B cell (primary cell): ENCODE measurements at regions not wholly inside any gene's neighbourhood (a gene's known extent, or its start where the extent isn't known, plus 50 kb on each side); places are given as distances from the start of the nearest gene placed in this dataset.

Experiments used
- ATAC-seq: fragments of 200-7000 bp; cut with Tn5 transposase; one replicate; pipeline ENCODE4 v1.10.0; 2021; ENCODE audit warnings: low read depth, mild to moderate bottlenecking, moderate number of reproducible peaks, moderate library complexity
- CTCF ChIA-PET: fragments of 350-600 bp; sonication (Branson Sonifier 250); formaldehyde crosslinking; loops from one replicate; lab custom pipeline; 2021; ENCODE audit warnings: antibody characterized with exemption, inconsistent platforms; lab: Charles Lee
- POLR2A ChIA-PET: fragments of 350-600 bp; sonication (Branson Sonifier 250); formaldehyde crosslinking; loops from one replicate; lab custom pipeline; 2021; ENCODE audit warnings: antibody characterized with exemption; lab: Charles Lee
- DNase-seq: peaks from one replicate; pipeline ENCODE4 v3.0.0; 2013
- H2AFZ ChIP-seq: 2 replicates; pipeline ENCODE4 v1.6.1; 2012; ENCODE audit warnings: mild to moderate bottlenecking, low read depth, low read length; ENCODE audit not compliant: insufficient read depth, poor library complexity, severe bottlenecking
- H3K27ac ChIP-seq, 2 donors: 1 replicate in 1 of 2; 2 replicates in 1 of 2; pipeline ENCODE4 v1.5.1; 2012 to 2013; ENCODE audit warnings: low read length in 2 of 2, mild to moderate bottlenecking in 2 of 2, moderate library complexity in 1 of 2
- H3K27me3 ChIP-seq, 4 experiments: fragments of 200-600 bp in 1 of 4; sonication (generic) in 1 of 4; replicated peaks in 1 of 4; 1 replicate in 2 of 4; 2 replicates in 2 of 4; pipeline versions ENCODE4 v1.6.1 to v1.7.0; 2013 to 2016; ENCODE audit warnings: low read length in 3 of 4, mild to moderate bottlenecking in 2 of 4, mixed read lengths in 1 of 4, moderate library complexity in 1 of 4; ENCODE audit not compliant: insufficient read depth in 4 of 4, control insufficient read depth in 3 of 4; ENCODE audit errors: control extremely low read depth in 1 of 4
- H3K36me3 ChIP-seq, 2 experiments: replicated peaks in 1 of 2; 1 replicate in 1 of 2; 2 replicates in 1 of 2; pipeline versions ENCODE4 v1.6.1 to v1.7.1; 2013; ENCODE audit warnings: low read length in 1 of 2; ENCODE audit not compliant: insufficient read depth in 2 of 2, control insufficient read depth in 1 of 2; ENCODE audit errors: control extremely low read depth in 1 of 2, extremely low read depth in 1 of 2
- H3K4me1 ChIP-seq, 2 donors: fragments of 200-600 bp in 1 of 2; sonication (generic) in 1 of 2; 1 replicate in 1 of 2; 2 replicates in 1 of 2; pipeline versions ENCODE4 v1.5.1 to v1.6.1; 2013 to 2017; ENCODE audit warnings: low read length in 2 of 2; ENCODE audit not compliant: control insufficient read depth in 2 of 2, insufficient read depth in 2 of 2
- H3K4me2 ChIP-seq: replicated peaks from 2 replicates; pipeline ENCODE3; 2012; ENCODE audit warnings: mild to moderate bottlenecking, low read depth, low read length; ENCODE audit not compliant: poor library complexity, severe bottlenecking
- H3K4me3 ChIP-seq, 5 experiments: fragments of 200-600 bp in 1 of 5; sonication (generic) in 1 of 5; 1 replicate in 3 of 5; 2 replicates in 2 of 5; pipeline versions ENCODE4 v1.5.1 to v1.7.0; 2011 to 2016; ENCODE audit warnings: low read length in 4 of 5, mild to moderate bottlenecking in 4 of 5, low read depth in 2 of 5, control low read depth in 1 of 5, moderate library complexity in 1 of 5; ENCODE audit not compliant: insufficient read depth in 1 of 5; ENCODE audit errors: control extremely low read depth in 1 of 5, extremely low read depth in 1 of 5
- H3K79me2 ChIP-seq: fragments of 200-600 bp; sonication (generic); one replicate; pipeline ENCODE4 v1.6.0; 2016; ENCODE audit warnings: low read length; ENCODE audit not compliant: control insufficient read depth, insufficient read depth
- H3K9ac ChIP-seq: fragments of 200-600 bp; sonication (generic); 2 replicates; pipeline ENCODE4 v1.6.1; 2017; ENCODE audit warnings: mild to moderate bottlenecking, low read length, moderate library complexity
- H3K9me3 ChIP-seq, 3 donors: one replicate each; pipeline versions ENCODE4 v1.6.1 to v1.7.1; 2013; ENCODE audit warnings: low read length in 2 of 3; ENCODE audit not compliant: control insufficient read depth in 2 of 3, insufficient read depth in 1 of 3; ENCODE audit errors: control extremely low read depth in 1 of 3
- H4K20me1 ChIP-seq: 2 replicates; pipeline ENCODE4 v1.6.0; 2012; ENCODE audit warnings: mild to moderate bottlenecking, low read length; ENCODE audit not compliant: insufficient read depth, control insufficient read depth, poor library complexity, severe bottlenecking
- H3K27ac Mint-ChIP-seq: one replicate; pipeline ENCODE4 v1.8.0; 2021; ENCODE audit warnings: mixed read lengths
- H3K27me3 Mint-ChIP-seq: one replicate; pipeline ENCODE4 v1.8.0; 2021; ENCODE audit warnings: mixed read lengths
- H3K4me1 Mint-ChIP-seq: one replicate; pipeline ENCODE4 v1.8.0; 2021; ENCODE audit warnings: mixed read lengths
- H3K4me3 Mint-ChIP-seq: one replicate; pipeline ENCODE4 v1.8.0; 2021; ENCODE audit warnings: mixed read lengths
- H3K9me3 Mint-ChIP-seq: one replicate; pipeline ENCODE4 v1.8.0; 2022; ENCODE audit warnings: mixed read lengths; ENCODE audit not compliant: insufficient read depth
- EZH2 ChIP-seq: IDR thresholded peaks from 2 replicates; pipeline ENCODE4 v1.6.1; 2012; ENCODE audit warnings: borderline replicate concordance, low read depth, mild to moderate bottlenecking, moderate library complexity, low read length; ENCODE audit not compliant: insufficient read depth, poor library complexity, severe bottlenecking
- WGBS: methylation state at CpG from one replicate; pipeline ENCODE4 v1.1.5; 2013; ENCODE audit warnings: missing lambda C conversion rate; ENCODE audit not compliant: insufficient coverage; 5-methylcytosine and 5-hydroxymethylcytosine counted together
- intact Hi-C: fragments of 100-400 bp; cut with micrococcal nuclease; formaldehyde crosslinking; loops from one replicate; pipeline ENCODE4 v1.10.0; 2022
- TF ChIP-seq, protein P1 (sequence below): fragments of 200-600 bp; IDR thresholded peaks from one replicate; pipeline ENCODE4 v1.8.0; 2022; ENCODE audit warnings: antibody characterized with exemption, mild to moderate bottlenecking

DNA sequence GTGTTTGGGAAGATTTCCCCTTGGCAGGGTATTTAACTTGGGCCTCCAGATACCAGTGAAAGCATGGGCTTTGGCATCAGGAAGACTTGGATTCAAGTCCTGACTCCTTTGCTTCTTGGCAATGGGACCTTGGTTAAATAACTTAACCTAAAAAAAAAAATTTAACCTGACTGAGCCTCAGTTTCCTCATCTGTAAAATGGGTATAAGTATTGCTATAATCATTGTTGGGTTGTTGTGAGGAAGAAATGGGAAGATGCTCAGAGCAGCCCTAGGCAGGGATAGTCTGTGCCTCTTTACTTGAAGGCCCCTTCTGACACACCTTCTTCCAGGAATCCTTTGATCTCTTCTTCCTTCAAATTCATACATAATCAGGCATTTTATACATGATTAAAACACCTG lies 70.3 kb downstream of the ZCCHC12 start:
- H3K4me2 ChIP-seq, result no peak overlapping the region
- TF ChIP-seq EZH2, result no peak
- TF ChIP-seq, protein P1, sequence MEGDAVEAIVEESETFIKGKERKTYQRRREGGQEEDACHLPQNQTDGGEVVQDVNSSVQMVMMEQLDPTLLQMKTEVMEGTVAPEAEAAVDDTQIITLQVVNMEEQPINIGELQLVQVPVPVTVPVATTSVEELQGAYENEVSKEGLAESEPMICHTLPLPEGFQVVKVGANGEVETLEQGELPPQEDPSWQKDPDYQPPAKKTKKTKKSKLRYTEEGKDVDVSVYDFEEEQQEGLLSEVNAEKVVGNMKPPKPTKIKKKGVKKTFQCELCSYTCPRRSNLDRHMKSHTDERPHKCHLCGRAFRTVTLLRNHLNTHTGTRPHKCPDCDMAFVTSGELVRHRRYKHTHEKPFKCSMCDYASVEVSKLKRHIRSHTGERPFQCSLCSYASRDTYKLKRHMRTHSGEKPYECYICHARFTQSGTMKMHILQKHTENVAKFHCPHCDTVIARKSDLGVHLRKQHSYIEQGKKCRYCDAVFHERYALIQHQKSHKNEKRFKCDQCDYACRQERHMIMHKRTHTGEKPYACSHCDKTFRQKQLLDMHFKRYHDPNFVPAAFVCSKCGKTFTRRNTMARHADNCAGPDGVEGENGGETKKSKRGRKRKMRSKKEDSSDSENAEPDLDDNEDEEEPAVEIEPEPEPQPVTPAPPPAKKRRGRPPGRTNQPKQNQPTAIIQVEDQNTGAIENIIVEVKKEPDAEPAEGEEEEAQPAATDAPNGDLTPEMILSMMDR, result no peak
- no peaks in the 10 kb centered on the region for H3K79me2 ChIP-seq
- H3K27ac ChIP-seq, result no peak overlapping the region
- no peak overlapping the region for H3K9ac ChIP-seq
- no peaks in the 10 kb centered on the region for H3K9me3 ChIP-seq
- no peaks in the 10 kb centered on the region for H3K4me1 ChIP-seq
- Mint-ChIP-seq H3K27me3 (no peaks in the 10 kb centered on the region), H3K4me3 (no peak overlapping the region), H3K9me3 (no peaks in the 10 kb centered on the region), H3K4me1 (peaks cover 5% of the 10 kb centered on the region), H3K27ac (no peak overlapping the region)
- no peak for ATAC-seq
- ChIA-PET CTCF (no interaction called here), POLR2A (no interaction called here)
- H3K36me3 ChIP-seq, result no peaks in the 10 kb centered on the region
- no peak overlapping the region for H3K4me3 ChIP-seq
- no peak for DNase-seq
- intact Hi-C loops, result no loop called here
- H2AFZ ChIP-seq, result no peak overlapping the region
- H3K27me3 ChIP-seq, result no peaks in the 10 kb centered on the region
- H4K20me1 ChIP-seq, result no peaks in the 10 kb centered on the region

DNA sequence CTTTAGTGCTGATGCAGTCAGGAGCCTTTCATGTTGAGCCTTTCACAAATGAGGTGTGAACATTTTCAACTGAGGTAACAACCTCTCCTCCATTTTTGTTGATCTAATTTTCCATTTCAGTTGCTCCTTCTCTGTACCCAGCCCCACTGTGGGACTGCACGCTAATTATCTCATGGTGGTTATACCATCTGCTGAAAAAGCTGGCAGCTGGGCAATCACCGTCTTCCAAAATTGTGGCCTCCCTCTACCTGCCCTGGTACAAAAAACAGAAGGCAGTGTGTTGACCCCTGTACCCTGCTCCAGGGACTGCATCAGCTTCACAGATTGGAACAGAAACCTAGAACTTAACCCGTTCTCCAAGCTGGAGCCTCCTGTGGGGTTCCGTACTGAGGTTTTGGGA lies 72.4 kb upstream of the LONRF3 start:
- no peak overlapping the region for H3K27ac Mint-ChIP-seq
- H3K4me1 Mint-ChIP-seq, result peaks cover 49% of the 10 kb centered on the region
- WGBS, result 100% methylated on average over 1 of the region's 4 CpGs

More for the DNA sequence above, 72.4 kb upstream of the LONRF3 start:
- H3K27me3 Mint-ChIP-seq, result no peaks in the 10 kb centered on the region
- peaks cover 25 to 35% of the 10 kb centered on the region in 2 donors for H3K4me1 ChIP-seq
- H2AFZ ChIP-seq, result no peak overlapping the region
- ATAC-seq (no peak), DNase-seq (no peak)
- no peaks in the 10 kb centered on the region for H4K20me1 ChIP-seq
- no peaks in the 10 kb centered on the region for H3K27me3 ChIP-seq
- no peaks in the 10 kb centered on the region for H3K79me2 ChIP-seq
- H3K36me3 ChIP-seq, result no peaks in the 10 kb centered on the region
- H3K4me3 ChIP-seq, result no peak overlapping the region
- CTCF ChIA-PET, result no interaction called here
- peaks cover 0 to 6% (median 0%) of the 10 kb centered on the region in 3 donors for H3K9me3 ChIP-seq
- no peak for TF ChIP-seq EZH2
- TF ChIP-seq, protein P1, result no peak
- no peak overlapping the region for H3K9ac ChIP-seq
- intact Hi-C loops, result no loop called here
- no peak overlapping the region for H3K27ac ChIP-seq
- no peaks in the 10 kb centered on the region for H3K9me3 Mint-ChIP-seq
- POLR2A ChIA-PET, result no interaction called here
- no peak overlapping the region for H3K4me2 ChIP-seq
- H3K4me3 Mint-ChIP-seq, result no peak overlapping the region
